22Rv1 (cell line): ENCODE measurements at regions not wholly inside any gene's neighbourhood (a gene's known extent, or its start where the extent isn't known, plus 50 kb on each side); places are given as distances from the start of the nearest gene placed in this dataset.

Experiments
- ZFX ChIP-seq: fragments of 450-650 bp; IDR thresholded peaks from 2 replicates; pipeline ENCODE4 v1.6.1; 2017; ENCODE audit warnings: antibody characterized with exemption, borderline replicate concordance
- TF ChIP-seq, protein P1 (sequence below): fragments of 450-650 bp; IDR thresholded peaks from 2 replicates; pipeline ENCODE4 v1.5.1; 2017; ENCODE audit warnings: mild to moderate bottlenecking

DNA sequence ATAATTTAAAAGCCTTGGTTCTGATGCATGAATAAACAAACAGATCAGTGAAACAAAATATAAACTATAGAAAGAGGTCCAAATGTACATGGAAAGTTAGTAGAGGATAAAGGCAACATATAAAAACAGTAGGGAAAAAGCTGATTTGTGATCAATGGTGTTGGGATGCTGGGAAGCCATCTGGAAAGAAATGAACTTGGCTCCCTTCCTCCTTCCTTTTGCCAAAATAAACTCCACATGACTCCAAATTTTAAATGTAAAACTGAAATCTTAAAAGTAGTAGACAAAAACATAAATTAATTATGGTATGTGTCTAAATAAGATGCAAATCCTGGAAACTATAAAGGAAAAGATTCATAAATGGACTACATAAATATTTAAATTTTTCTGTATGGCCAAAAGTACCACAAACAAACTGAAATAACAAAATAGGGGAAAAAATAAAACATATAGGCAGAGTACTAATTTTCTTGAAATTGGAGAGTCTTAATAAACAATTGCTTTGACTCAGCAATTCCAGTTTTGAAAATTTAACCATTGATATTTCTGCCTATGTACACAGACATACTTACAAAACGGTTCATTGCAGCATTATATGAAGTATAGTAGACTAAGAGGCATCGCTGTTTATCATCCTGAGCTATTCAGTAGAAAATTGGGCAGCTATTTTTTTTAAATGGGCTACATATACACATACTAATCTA, 77.0 kb upstream of the TRIM24 start:
- TF ChIP-seq, protein P1, sequence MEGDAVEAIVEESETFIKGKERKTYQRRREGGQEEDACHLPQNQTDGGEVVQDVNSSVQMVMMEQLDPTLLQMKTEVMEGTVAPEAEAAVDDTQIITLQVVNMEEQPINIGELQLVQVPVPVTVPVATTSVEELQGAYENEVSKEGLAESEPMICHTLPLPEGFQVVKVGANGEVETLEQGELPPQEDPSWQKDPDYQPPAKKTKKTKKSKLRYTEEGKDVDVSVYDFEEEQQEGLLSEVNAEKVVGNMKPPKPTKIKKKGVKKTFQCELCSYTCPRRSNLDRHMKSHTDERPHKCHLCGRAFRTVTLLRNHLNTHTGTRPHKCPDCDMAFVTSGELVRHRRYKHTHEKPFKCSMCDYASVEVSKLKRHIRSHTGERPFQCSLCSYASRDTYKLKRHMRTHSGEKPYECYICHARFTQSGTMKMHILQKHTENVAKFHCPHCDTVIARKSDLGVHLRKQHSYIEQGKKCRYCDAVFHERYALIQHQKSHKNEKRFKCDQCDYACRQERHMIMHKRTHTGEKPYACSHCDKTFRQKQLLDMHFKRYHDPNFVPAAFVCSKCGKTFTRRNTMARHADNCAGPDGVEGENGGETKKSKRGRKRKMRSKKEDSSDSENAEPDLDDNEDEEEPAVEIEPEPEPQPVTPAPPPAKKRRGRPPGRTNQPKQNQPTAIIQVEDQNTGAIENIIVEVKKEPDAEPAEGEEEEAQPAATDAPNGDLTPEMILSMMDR: no peak
- no peak for TF ChIP-seq ZFX
